ENCODE measurements at regions not wholly inside any gene's neighbourhood (a gene's known extent, or its start where the extent isn't known, plus 50 kb on each side); places are given as distances from the start of the nearest gene placed in this dataset.

- TF ChIP-seq CTCF (IDR thresholded peaks at IDR 0.05) (no peak), EZH2 (IDR thresholded peaks at IDR 0.05) (no peak), EZH2phosphoT487 (IDR thresholded peaks at IDR 0.05) (no peak)
These were observed 51.1 kb upstream of the GPR6 start for GRCh38 chr6:109927052-109927451.

Measured in neural progenitor cell (in vitro differentiated cells).